GM12873 (cell line): ENCODE measurements at regions not wholly inside any gene's neighbourhood (a gene's known extent, or its start where the extent isn't known, plus 50 kb on each side); places are given as distances from the start of the nearest gene placed in this dataset.
A peak's percentile ranks its signal among the peaks of the same experiment; 100 is the strongest.

ENCODE experiments used
- CTCF ChIP-seq: IDR thresholded peaks from 2 replicates; pipeline ENCODE4 v1.5.1; 2012; ENCODE audit warnings: low read depth, mild to moderate bottlenecking, moderate library complexity, low read length, control low read depth; ENCODE audit not compliant: insufficient read depth; ENCODE audit errors: missing control alignments

GRCh38 chr4:1553365-1553764 is 130.7 kb downstream of the FAM53A start:
- no peak for TF ChIP-seq CTCF

- TF ChIP-seq CTCF, result no peak
Observed at GRCh38 chr4:1552451-1552850, 131.7 kb downstream of the FAM53A start.

GRCh38 chr4:1551211-1551610 is 132.9 kb downstream of the FAM53A start:
- no peak for TF ChIP-seq CTCF

- TF ChIP-seq CTCF, result no peak
Observed at GRCh38 chr4:1550122-1551070, 133.7 kb downstream of the FAM53A start.

- TF ChIP-seq CTCF, result no peak
Observed at GRCh38 chr4:1549638-1550035, 134.5 kb downstream of the FAM53A start.

GRCh38 chr4:1548827-1549637 is 135.1 kb downstream of the FAM53A start:
- peak; percentile 74 for TF ChIP-seq CTCF
